SK-N-MC (cell line): ENCODE measurements at regions not wholly inside any gene's neighbourhood (a gene's known extent, or its start where the extent isn't known, plus 50 kb on each side); places are given as distances from the start of the nearest gene placed in this dataset.

Source experiments
- EZH2 ChIP-seq: fragments of 200-600 bp; sonication (generic); IDR thresholded peaks from one replicate; pipeline ENCODE4 v1.6.1; 2017; ENCODE audit warnings: antibody characterized with exemption
- FOXP2 ChIP-seq: optimal IDR thresholded peaks from 2 replicates; pipeline ENCODE3; 2011; ENCODE audit warnings: mild to moderate bottlenecking, moderate library complexity; ENCODE audit not compliant: insufficient read depth; ENCODE audit errors: extremely low read length, control extremely low read depth
- POLR2AphosphoS5 ChIP-seq: IDR thresholded peaks from 2 replicates; pipeline ENCODE4 v1.6.1; 2012; ENCODE audit warnings: mild to moderate bottlenecking, low read depth, low read length, borderline replicate concordance

DNA sequence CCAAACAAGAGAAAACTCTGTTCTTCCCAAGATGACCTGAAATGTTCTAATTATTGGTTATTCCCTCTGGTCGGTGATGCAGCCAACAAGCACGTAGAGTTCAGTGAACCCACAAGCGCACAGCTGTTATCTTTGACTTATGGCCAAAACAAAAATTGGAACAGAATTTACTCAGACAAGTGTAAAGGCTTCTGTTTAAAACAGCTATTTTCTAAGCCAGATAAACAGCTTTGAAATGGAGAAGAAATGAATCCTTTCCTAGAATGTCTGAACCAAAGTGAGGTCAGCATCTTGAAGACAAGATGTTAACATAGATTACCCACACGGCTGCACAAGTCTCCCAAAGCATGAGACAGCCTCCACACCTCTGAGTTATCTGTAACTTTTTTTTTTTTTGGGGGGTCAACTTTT, 669.2 kb downstream of the DIAPH3 start:
- TF ChIP-seq EZH2 (no peak), FOXP2 (no peak), POLR2AphosphoS5 (no peak)
